Glutamatergic neuron (in vitro differentiated cells): ENCODE measurements at regions not wholly inside any gene's neighbourhood (a gene's known extent, or its start where the extent isn't known, plus 50 kb on each side); places are given as distances from the start of the nearest gene placed in this dataset.
A peak's percentile ranks its signal among the peaks of the same experiment; 100 is the strongest.
"Not testable (repeated sequence)": the region's sequence is repeated elsewhere in the genome, so short reads cannot be mapped to it uniquely, and the experiment has no call there.

Experiments
- DNase-seq: peaks from one replicate; pipeline ENCODE4 v3.0.0; 2022
- H3K27ac Mint-ChIP-seq: one replicate; pipeline ENCODE4 v1.8.0; 2020; ENCODE audit warnings: mild to moderate bottlenecking, mixed read lengths, inconsistent platforms; ENCODE audit not compliant: unreplicated experiment
- H3K27me3 Mint-ChIP-seq: one replicate; pipeline ENCODE4 v1.8.0; 2020; ENCODE audit warnings: mild to moderate bottlenecking, moderate library complexity, mixed read lengths, inconsistent platforms; ENCODE audit not compliant: unreplicated experiment
- H3K36me3 Mint-ChIP-seq: one replicate; pipeline ENCODE4 v1.8.0; 2020; ENCODE audit warnings: mild to moderate bottlenecking, mixed read lengths, inconsistent platforms; ENCODE audit not compliant: unreplicated experiment
- H3K4me1 Mint-ChIP-seq: one replicate; pipeline ENCODE4 v1.8.0; 2020; ENCODE audit warnings: mild to moderate bottlenecking, low read depth, mixed read lengths, inconsistent platforms; ENCODE audit not compliant: unreplicated experiment
- H3K4me3 Mint-ChIP-seq: one replicate; pipeline ENCODE4 v1.8.0; 2020; ENCODE audit warnings: mild to moderate bottlenecking, mixed read lengths, inconsistent platforms; ENCODE audit not compliant: unreplicated experiment
- H3K9me3 Mint-ChIP-seq: one replicate; pipeline ENCODE4 v1.8.0; 2020; ENCODE audit warnings: mild to moderate bottlenecking, moderate library complexity, mixed read lengths, inconsistent platforms; ENCODE audit not compliant: unreplicated experiment
- TF ChIP-seq, protein P1 (sequence below): fragments of 200-600 bp; sonication (generic); IDR thresholded peaks from one replicate; pipeline ENCODE4 v1.5.0; 2021; ENCODE audit not compliant: partially characterized antibody, unreplicated experiment

DNA sequence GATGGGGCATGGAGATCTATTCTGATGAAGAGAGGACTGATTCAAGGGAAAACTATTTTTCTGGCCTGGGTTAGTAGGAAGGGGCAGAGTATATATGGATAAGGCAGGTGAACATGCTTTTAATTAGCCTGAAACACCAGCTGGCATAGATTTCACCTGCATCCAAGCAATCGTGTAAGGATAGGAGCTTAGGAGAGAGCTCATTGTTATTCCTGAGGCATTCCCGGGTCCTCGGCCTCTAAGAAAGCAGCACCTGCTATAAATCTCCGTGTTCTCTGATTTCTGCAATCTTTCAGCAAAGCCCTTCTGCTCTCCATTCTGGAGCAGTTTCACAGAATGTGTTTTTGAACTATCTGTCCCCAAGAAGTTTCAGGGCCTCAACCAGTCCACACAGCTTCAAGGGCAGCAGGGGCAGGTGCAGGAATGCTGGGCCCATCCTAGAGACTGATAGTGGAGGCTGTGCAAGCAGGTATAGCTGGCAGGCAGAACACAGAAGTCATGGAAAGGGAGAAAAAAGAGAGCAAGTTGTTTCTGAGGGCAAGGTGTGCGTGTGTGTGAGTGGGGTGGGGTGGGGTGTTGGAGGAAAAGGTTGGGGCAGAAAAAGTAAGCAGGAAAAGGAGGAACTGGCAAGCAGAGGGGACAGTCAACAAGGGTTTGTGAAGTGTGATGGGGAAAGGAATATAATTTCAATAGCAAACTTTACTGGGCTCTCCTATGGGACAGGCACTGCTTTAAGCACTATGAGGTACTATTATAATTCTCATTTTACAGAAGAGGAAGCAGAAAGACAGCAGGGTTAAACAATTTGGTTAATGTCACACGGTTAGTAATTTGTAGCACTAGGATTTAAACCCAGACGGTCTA lies 203.7 kb upstream of the SSTR1 start:
- no peak for DNase-seq
- H3K36me3 Mint-ChIP-seq, result no peaks in the 10 kb centered on the region
- peaks cover 1% of the 10 kb centered on the region for H3K27me3 Mint-ChIP-seq
- H3K27ac Mint-ChIP-seq, result no peak overlapping the region
- no peaks in the 10 kb centered on the region for H3K9me3 Mint-ChIP-seq
- TF ChIP-seq, protein P1, sequence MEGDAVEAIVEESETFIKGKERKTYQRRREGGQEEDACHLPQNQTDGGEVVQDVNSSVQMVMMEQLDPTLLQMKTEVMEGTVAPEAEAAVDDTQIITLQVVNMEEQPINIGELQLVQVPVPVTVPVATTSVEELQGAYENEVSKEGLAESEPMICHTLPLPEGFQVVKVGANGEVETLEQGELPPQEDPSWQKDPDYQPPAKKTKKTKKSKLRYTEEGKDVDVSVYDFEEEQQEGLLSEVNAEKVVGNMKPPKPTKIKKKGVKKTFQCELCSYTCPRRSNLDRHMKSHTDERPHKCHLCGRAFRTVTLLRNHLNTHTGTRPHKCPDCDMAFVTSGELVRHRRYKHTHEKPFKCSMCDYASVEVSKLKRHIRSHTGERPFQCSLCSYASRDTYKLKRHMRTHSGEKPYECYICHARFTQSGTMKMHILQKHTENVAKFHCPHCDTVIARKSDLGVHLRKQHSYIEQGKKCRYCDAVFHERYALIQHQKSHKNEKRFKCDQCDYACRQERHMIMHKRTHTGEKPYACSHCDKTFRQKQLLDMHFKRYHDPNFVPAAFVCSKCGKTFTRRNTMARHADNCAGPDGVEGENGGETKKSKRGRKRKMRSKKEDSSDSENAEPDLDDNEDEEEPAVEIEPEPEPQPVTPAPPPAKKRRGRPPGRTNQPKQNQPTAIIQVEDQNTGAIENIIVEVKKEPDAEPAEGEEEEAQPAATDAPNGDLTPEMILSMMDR, result no peak
- H3K4me1 Mint-ChIP-seq, result no peaks in the 10 kb centered on the region
- H3K4me3 Mint-ChIP-seq, result no peak overlapping the region

DNA sequence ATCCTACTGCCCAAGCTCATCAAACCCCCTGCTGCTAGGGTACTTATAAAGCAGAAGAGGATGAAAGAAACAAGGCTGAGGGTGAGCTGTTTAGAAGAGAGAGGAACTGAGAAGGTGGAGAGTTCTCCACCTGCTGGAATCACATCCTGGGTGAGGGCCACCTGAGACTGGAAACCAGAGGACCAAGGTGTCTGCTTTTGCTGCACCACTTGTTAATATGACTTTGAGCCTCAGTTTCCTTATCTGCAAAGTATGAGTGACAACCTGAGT lies 203.2 kb upstream of the SSTR1 start:
- Mint-ChIP-seq H3K4me1 (no peaks in the 10 kb centered on the region), H3K27me3 (peaks cover 1% of the 10 kb centered on the region), H3K9me3 (no peaks in the 10 kb centered on the region), H3K36me3 (peaks cover 5% of the 10 kb centered on the region), H3K4me3 (no peak overlapping the region), H3K27ac (no peak overlapping the region)
- no peak for DNase-seq
- TF ChIP-seq, protein P1, result no peak

DNA sequence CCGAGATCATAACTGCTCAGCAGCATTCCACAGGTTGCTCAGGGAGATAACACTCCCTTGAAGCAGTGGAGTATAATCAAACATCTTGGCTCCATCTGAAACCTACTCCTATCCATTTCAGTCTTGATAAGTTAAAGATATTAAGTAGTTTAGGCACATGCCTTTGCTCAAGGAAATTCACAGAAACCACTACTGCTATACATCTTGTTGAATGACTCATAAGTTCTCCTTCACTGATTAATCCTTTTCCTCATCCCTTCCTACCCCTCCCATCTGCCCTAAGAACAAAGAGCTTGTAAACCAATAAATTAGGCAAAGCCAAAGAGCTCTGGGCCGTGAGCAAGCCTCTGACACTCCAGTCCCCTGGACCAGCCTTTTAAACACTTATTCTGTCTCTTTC lies 196.5 kb upstream of the SSTR1 start:
- H3K4me1 Mint-ChIP-seq, H3K27ac Mint-ChIP-seq, H3K27me3 Mint-ChIP-seq, H3K4me3 Mint-ChIP-seq, DNase-seq, H3K9me3 Mint-ChIP-seq: not testable (repeated sequence)
- H3K36me3 Mint-ChIP-seq, result peaks cover 29% of the 10 kb centered on the region

DNA sequence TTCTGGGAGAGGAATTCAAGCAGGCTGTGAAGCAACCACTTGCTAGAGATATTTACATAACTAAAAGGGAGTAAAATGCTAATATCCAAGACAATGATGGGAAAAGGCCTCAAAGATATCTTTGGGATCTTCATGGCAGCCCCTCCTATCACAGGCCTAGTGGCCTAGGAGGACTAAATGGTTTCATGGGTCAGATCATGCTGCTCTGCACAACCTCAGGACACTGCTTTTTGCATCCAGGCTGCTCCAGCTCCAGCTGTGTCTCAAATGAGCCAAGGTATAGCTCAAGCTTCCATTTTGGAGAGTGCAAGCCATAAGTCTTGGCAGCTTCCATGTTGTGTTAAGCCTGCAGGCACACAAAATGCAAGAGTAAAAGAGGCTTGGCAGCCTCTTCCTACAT lies 195.6 kb upstream of the SSTR1 start:
- peaks cover 29% of the 10 kb centered on the region for H3K36me3 Mint-ChIP-seq
- DNase-seq, result no peak
- no peaks in the 10 kb centered on the region for H3K4me1 Mint-ChIP-seq
- TF ChIP-seq, protein P1, result no peak
- no peaks in the 10 kb centered on the region for H3K27me3 Mint-ChIP-seq
- H3K27ac Mint-ChIP-seq, result no peak overlapping the region
- no peak overlapping the region for H3K4me3 Mint-ChIP-seq
- H3K9me3 Mint-ChIP-seq, result no peaks in the 10 kb centered on the region

DNA sequence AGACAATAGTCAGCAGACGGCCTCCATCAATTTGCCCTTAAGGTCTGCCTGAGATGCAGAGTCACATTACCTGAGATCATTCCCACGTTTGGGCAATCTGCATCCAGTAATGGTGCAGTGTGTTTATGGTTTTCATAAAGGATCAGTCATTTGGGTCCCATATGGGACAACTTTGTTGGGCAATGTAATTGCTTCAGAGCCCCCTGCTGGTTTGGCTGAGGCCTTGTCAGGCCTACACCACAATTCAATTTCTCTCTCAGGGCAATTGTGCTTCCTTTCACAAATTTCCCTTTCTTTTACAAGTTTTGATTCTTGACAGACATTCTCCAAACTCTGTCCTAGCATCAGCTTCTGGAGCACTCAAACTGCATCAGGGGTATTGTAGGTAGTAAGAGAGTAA lies 191.2 kb upstream of the SSTR1 start:
- DNase-seq, result no peak
- Mint-ChIP-seq H3K4me1 (no peaks in the 10 kb centered on the region), H3K9me3 (no peaks in the 10 kb centered on the region), H3K27ac (no peak overlapping the region), H3K36me3 (peaks cover 17% of the 10 kb centered on the region), H3K4me3 (no peak overlapping the region), H3K27me3 (no peaks in the 10 kb centered on the region)
- TF ChIP-seq, protein P1, result peak; percentile 28
